ENCODE measurements at regions not wholly inside any gene's neighbourhood (a gene's known extent, or its start where the extent isn't known, plus 50 kb on each side); places are given as distances from the start of the nearest gene placed in this dataset.

DNA sequence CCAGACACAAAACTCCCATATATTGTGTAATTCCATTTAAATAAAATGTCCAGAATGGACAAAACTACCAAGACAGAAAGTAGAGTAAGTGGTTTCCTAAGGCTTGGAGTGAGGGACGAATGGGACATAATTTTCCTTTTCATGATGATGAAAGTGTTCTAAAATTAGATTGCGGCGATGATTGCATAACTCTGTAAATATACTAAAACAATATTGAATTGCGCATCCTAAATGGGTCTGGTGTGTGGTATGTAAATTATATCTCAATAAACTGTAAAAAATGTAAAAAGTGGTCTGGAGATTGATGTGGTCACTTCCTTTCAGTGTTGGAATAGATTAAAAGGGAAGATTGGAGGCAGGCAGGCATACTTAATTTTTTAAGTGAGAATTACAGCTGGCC lies 105.9 kb upstream of the KCNAB1 start (continued):
- TF ChIP-seq, protein P1, sequence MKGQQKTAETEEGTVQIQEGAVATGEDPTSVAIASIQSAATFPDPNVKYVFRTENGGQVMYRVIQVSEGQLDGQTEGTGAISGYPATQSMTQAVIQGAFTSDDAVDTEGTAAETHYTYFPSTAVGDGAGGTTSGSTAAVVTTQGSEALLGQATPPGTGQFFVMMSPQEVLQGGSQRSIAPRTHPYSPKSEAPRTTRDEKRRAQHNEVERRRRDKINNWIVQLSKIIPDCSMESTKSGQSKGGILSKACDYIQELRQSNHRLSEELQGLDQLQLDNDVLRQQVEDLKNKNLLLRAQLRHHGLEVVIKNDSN (IDR thresholded peaks at IDR 0.05; ENCODE audit: borderline replicate concordance, low read depth): no peak
- no peak for TF ChIP-seq SMC3 (IDR thresholded peaks at IDR 0.05; ENCODE audit: low read depth, low read length)
- TF ChIP-seq CHD2 (IDR thresholded peaks at IDR 0.05; ENCODE audit: low read length, partially characterized antibody): no peak
- TF ChIP-seq, protein P2, sequence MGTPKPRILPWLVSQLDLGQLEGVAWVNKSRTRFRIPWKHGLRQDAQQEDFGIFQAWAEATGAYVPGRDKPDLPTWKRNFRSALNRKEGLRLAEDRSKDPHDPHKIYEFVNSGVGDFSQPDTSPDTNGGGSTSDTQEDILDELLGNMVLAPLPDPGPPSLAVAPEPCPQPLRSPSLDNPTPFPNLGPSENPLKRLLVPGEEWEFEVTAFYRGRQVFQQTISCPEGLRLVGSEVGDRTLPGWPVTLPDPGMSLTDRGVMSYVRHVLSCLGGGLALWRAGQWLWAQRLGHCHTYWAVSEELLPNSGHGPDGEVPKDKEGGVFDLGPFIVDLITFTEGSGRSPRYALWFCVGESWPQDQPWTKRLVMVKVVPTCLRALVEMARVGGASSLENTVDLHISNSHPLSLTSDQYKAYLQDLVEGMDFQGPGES (IDR thresholded peaks at IDR 0.05; ENCODE audit: low read depth, low read length): no peak
- TF ChIP-seq GATA2 (CRISPR knock-in tag; IDR thresholded peaks at IDR 0.05): no peak
- no peak for TF ChIP-seq RFX5 (IDR thresholded peaks at IDR 0.05; ENCODE audit: low read length)

DNA sequence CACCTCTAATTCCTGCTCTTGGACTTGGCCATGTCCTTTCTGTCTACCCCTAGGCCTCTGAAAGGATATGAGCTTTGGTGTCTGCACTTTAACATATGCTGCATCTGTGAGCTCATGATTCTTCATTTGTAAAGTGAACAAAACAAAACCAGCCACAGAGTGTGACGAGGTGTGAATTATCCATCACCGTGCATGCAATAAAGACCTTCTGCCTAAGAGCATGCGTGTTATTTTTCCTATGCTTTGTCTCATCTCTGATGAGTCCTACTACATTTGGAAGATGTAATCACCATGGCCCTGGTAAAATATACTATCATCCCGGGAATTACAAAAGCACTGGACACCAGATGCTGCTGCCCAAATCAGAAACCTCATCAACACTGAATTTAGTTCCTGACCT lies 103.5 kb upstream of the KCNAB1 start:
- WGBS (ENCODE audit: low lambda C conversion rate): 70% methylated on average over 4 of the region's 4 CpGs

DNA sequence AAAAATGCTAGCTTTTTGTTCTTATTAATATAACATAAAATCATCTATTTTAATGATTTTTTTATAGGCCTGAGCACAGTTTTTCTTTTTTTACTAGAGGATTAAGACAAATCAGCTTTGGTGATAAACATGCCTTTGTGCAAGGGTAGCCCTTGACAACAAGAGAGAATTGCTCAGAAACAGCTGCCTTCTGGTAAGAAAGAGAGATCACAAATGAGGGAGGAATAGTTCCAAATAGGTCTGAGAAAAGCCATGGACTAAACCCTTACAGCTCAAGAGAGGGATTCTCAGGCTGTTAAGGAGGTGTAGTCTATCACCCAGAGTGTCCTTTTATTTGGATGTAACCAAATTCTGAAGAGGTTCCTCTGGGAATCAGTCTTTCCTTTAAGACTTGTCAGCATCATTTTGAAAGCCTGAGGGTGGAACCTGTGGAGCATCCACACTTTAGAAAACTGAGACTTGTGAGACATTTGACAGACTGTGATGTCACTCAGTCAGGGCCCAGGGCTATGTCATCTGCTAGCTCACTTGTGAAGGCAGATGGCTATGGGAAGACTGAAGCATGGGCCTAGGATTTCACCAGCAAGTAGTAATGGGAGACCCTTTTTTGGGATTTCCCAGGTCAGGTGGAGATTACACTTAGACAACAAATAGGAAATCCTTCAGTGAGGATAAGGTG lies 102.9 kb upstream of the KCNAB1 start:
- H3F3A ChIP-seq (replicated peaks; ENCODE audit: insufficient read depth): no peaks in the 10 kb centered on the region
- H3K9me3 ChIP-seq: no peaks in the 10 kb centered on the region
- peak overlapping the region in 1 of 2 experiments; percentile 78; a peak in 2 of 4 replicates for H3K27ac ChIP-seq (ENCODE audit: low read depth in 2 of 2, low read length in 1 of 2)
- no peaks in the 10 kb centered on the region for H3K79me2 ChIP-seq (ENCODE audit: insufficient read depth)
- peaks cover 0 to 11% of the 10 kb centered on the region in 2 experiments; a peak in 2 of 4 replicates for H3K4me1 ChIP-seq (ENCODE audit: control insufficient read depth in 1 of 2, insufficient read depth in 2 of 2, low read depth in 1 of 2, low read length in 1 of 2)
- H3K27me3 ChIP-seq (ENCODE audit: insufficient read depth): 0 out of 2 replicates have a peak, but pooled peaks cover 5% of the 10 kb centered on the region
- ChIA-PET POLR2A (no interaction called here), CTCF (interaction anchor here (1.2 to 1.3 kb wide), 2 partner anchors 8 to 135 kb away, joined by 3 read pairs; no protein-coding TSS in a partner anchor)
- H3K9ac ChIP-seq: no peak overlapping the region
- no peaks in the 10 kb centered on the region for H3K9me2 ChIP-seq
- H3K4me3 ChIP-seq (ENCODE audit: low read depth in 2 of 2, low read length in 1 of 2): no peak overlapping the region
- H3K4me2 ChIP-seq: no peak overlapping the region
- no peak overlapping the region for H2AFZ ChIP-seq (ENCODE audit: low read depth)
- DNase-seq: no peak
- no peaks in the 10 kb centered on the region for H3K36me3 ChIP-seq (replicated peaks in 1 of 2; ENCODE audit: control insufficient read depth in 1 of 2, insufficient read depth in 2 of 2, low read length in 1 of 2)
- no peaks in the 10 kb centered on the region for H4K20me1 ChIP-seq (ENCODE audit: insufficient read depth)
- TF ChIP-seq, protein P2 (IDR thresholded peaks at IDR 0.05; ENCODE audit: low read depth, low read length): no peak
- TF ChIP-seq JUND (IDR thresholded peaks at IDR 0.05): no peak
- TF ChIP-seq, protein P3, sequence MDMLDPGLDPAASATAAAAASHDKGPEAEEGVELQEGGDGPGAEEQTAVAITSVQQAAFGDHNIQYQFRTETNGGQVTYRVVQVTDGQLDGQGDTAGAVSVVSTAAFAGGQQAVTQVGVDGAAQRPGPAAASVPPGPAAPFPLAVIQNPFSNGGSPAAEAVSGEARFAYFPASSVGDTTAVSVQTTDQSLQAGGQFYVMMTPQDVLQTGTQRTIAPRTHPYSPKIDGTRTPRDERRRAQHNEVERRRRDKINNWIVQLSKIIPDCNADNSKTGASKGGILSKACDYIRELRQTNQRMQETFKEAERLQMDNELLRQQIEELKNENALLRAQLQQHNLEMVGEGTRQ (IDR thresholded peaks at IDR 0.05; ENCODE audit: borderline replicate concordance, low read depth, low read length): no peak
- no peak for TF ChIP-seq RCOR1 (IDR thresholded peaks at IDR 0.05; ENCODE audit: low read length)

More for the DNA sequence above, 103.5 kb upstream of the KCNAB1 start:
- Histone ChIP-seq H3K9me2 (no peaks in the 10 kb centered on the region), H2AFZ (ENCODE audit: low read depth) (no peak overlapping the region), H3K36me3 (replicated peaks in 1 of 2; ENCODE audit: control insufficient read depth in 1 of 2, insufficient read depth in 2 of 2, low read length in 1 of 2) (no peaks in the 10 kb centered on the region), H3K4me1 (ENCODE audit: control insufficient read depth in 1 of 2, insufficient read depth in 2 of 2, low read depth in 1 of 2, low read length in 1 of 2) (peaks cover 0 to 11% of the 10 kb centered on the region in 2 experiments; a peak in 2 of 4 replicates), H3F3A (replicated peaks; ENCODE audit: insufficient read depth) (no peaks in the 10 kb centered on the region), H4K20me1 (ENCODE audit: insufficient read depth) (no peaks in the 10 kb centered on the region), H3K27me3 (ENCODE audit: insufficient read depth) (0 out of 2 replicates have a peak, but pooled peaks cover 5% of the 10 kb centered on the region), H3K27ac (ENCODE audit: low read depth in 2 of 2, low read length in 1 of 2) (peak overlapping the region in 1 of 2 experiments; percentile 78; a peak in 2 of 4 replicates), H3K4me2 (no peak overlapping the region), H3K9me3 (no peaks in the 10 kb centered on the region), H3K4me3 (ENCODE audit: low read depth in 2 of 2, low read length in 1 of 2) (no peak overlapping the region), H3K9ac (no peak overlapping the region), H3K79me2 (ENCODE audit: insufficient read depth) (no peaks in the 10 kb centered on the region)
- ChIA-PET POLR2A (interaction anchor here (0.6 kb wide), 1 partner anchor 24 kb away, joined by 5 read pairs; no protein-coding TSS in a partner anchor), CTCF (interaction anchor here (1.2 kb wide), 1 partner anchor 135 kb away, joined by 3 read pairs; no protein-coding TSS in a partner anchor)
- peak; percentile 57 for TF ChIP-seq GATA2 (CRISPR knock-in tag; IDR thresholded peaks at IDR 0.05)
- no peak for TF ChIP-seq FOSL2 (IDR thresholded peaks at IDR 0.05; ENCODE audit: borderline replicate concordance, low read depth)
- DNase-seq: no peak

Data from SK-N-SH (cell line).